ENCODE measurements at regions not wholly inside any gene's neighbourhood (a gene's known extent, or its start where the extent isn't known, plus 50 kb on each side); places are given as distances from the start of the nearest gene placed in this dataset.

DNA sequence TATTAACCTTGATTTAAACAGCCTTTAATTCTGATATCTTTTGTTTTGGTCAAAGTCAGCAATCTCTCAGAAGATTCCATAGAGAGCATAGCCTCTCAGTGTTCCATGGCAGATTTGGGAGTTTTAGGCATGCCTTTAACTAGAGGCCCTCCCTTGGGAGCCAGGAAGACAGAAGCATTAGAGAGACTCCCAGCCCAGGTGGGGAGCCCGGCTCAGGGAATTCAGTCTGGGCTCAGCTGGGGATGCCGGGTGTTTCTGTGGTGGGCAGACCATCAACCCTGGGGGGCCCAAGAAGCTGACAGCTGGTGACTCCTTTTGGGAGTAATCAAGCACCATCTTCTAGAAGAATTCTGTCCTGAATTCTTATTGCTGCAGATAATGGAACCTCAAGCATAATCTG is 99.7 kb upstream of the CELF4 start:
- H3K4me1 ChIP-seq (ENCODE audit: control insufficient read depth, insufficient read depth, low read length), result peaks cover 23% of the 10 kb centered on the region
- no peaks in the 10 kb centered on the region for H3K9me3 ChIP-seq (ENCODE audit: control insufficient read depth, low read length)
- H3K36me3 Mint-ChIP-seq (ENCODE audit: low read depth), result no peaks in the 10 kb centered on the region
- WGBS, 2 experiments (ENCODE audit: insufficient coverage in 1 of 2, insufficient read length in 1 of 2), result 91 to 100% methylated on average over 1 to 2 of the region's 2 CpGs
- no peak overlapping the region for H3K27ac Mint-ChIP-seq
- H3K9ac ChIP-seq (ENCODE audit: extremely low read depth, low read length, poor library complexity, severe bottlenecking), result no peak overlapping the region
- no peaks in the 10 kb centered on the region for H3K27me3 Mint-ChIP-seq (ENCODE audit: insufficient read depth)
- no peaks in the 10 kb centered on the region for H3K36me3 ChIP-seq (ENCODE audit: control insufficient read depth, insufficient read depth, low read length)
- H3K4me3 Mint-ChIP-seq, result no peak overlapping the region
- H3K9me3 Mint-ChIP-seq, result no peaks in the 10 kb centered on the region
- no peak overlapping the region for H3K4me3 ChIP-seq (ENCODE audit: low read length)
- H3K27me3 ChIP-seq (ENCODE audit: control insufficient read depth, insufficient read depth, low read length, poor library complexity, severe bottlenecking), result no peaks in the 10 kb centered on the region
- no peak overlapping the region for H3K27ac ChIP-seq (ENCODE audit: low read depth, low read length)
- peaks cover 39% of the 10 kb centered on the region for H3K4me1 Mint-ChIP-seq
- DNase-seq, result no peak
- TF ChIP-seq, protein P1, sequence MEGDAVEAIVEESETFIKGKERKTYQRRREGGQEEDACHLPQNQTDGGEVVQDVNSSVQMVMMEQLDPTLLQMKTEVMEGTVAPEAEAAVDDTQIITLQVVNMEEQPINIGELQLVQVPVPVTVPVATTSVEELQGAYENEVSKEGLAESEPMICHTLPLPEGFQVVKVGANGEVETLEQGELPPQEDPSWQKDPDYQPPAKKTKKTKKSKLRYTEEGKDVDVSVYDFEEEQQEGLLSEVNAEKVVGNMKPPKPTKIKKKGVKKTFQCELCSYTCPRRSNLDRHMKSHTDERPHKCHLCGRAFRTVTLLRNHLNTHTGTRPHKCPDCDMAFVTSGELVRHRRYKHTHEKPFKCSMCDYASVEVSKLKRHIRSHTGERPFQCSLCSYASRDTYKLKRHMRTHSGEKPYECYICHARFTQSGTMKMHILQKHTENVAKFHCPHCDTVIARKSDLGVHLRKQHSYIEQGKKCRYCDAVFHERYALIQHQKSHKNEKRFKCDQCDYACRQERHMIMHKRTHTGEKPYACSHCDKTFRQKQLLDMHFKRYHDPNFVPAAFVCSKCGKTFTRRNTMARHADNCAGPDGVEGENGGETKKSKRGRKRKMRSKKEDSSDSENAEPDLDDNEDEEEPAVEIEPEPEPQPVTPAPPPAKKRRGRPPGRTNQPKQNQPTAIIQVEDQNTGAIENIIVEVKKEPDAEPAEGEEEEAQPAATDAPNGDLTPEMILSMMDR (conservative IDR thresholded peaks at IDR 0.05), result no peak

DNA sequence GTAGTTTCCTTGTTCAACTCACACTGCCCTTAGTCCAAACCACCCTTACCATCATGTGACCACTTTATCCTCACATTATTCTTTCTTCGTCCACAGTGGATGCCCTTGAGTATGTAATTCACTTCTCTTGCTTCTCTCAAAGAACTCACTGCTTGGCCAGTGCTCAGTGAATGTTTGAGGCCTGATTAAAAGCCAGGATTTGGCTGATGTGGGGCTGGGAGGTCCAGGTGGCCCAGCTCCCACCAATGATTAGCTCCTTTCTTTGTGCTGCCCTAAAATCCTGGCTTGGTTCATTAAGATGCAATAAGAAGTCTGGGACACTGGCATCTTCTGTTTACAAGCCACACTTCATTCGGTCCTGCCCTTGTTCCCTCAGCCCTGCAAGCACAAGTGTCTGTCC is 97.8 kb upstream of the CELF4 start:
- Mint-ChIP-seq H3K9me3 (no peaks in the 10 kb centered on the region), H3K4me1 (peaks cover 26% of the 10 kb centered on the region), H3K36me3 (ENCODE audit: low read depth) (no peaks in the 10 kb centered on the region), H3K4me3 (no peak overlapping the region), H3K27me3 (ENCODE audit: insufficient read depth) (no peaks in the 10 kb centered on the region), H3K27ac (no peak overlapping the region)
- Histone ChIP-seq H3K9me3 (ENCODE audit: control insufficient read depth, low read length) (no peaks in the 10 kb centered on the region), H3K27ac (ENCODE audit: low read depth, low read length) (no peak overlapping the region), H3K27me3 (ENCODE audit: control insufficient read depth, insufficient read depth, low read length, poor library complexity, severe bottlenecking) (no peaks in the 10 kb centered on the region), H3K9ac (ENCODE audit: extremely low read depth, low read length, poor library complexity, severe bottlenecking) (no peak overlapping the region), H3K4me3 (ENCODE audit: low read length) (no peak overlapping the region), H3K4me1 (ENCODE audit: control insufficient read depth, insufficient read depth, low read length) (peaks cover 17% of the 10 kb centered on the region), H3K36me3 (ENCODE audit: control insufficient read depth, insufficient read depth, low read length) (no peaks in the 10 kb centered on the region)
- TF ChIP-seq, protein P1 (conservative IDR thresholded peaks at IDR 0.05), result no peak
- WGBS, 2 experiments (ENCODE audit: insufficient coverage in 1 of 2, insufficient read length in 1 of 2), result 89% methylated on average over 2 of the region's 2 CpGs; no CpG with 5 or more reads in 1 of the 2 experiments
- no peak for DNase-seq

DNA sequence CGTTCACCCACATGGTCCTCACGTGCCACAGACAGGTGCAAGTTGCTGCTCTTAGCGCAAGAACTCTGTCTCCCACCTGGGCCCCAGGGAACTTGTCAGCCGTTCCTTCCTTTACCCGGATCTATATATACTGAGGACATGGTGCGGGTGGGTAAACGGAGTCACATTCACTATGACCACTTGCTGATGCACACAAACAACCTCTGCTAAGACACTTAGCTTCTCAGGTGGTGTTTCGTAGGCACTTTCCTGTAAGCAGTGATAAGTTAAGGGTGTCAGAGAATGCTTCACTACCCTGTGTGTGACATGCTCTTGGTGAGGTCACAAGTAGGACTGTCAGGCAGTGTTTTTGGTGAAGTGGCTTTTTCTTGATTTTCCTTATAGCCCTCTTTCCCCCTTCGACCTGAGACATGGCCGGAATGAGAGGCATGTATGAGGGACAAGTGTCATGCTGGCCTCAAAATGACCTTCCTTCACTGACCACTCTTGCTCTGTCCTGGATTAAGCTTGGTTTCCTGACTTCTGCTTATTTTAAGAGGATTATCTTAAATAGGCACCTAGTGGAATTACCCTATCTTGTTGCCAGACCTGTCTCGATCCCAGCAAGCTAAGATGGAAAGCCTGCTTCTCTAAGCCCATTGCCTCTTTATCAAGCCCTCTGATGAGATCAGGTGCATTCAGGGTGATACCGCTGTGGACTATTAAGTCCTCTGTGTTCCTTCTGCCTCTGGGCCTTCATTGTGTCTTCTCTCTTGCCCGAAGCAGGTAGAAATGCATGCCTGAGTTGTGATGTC is 97.1 kb upstream of the CELF4 start:
- no peak overlapping the region for H3K4me3 Mint-ChIP-seq
- H3K36me3 Mint-ChIP-seq (ENCODE audit: low read depth), result no peaks in the 10 kb centered on the region
- no peaks in the 10 kb centered on the region for H3K9me3 Mint-ChIP-seq
- H3K9me3 ChIP-seq (ENCODE audit: control insufficient read depth, low read length), result no peaks in the 10 kb centered on the region
- no peak overlapping the region for H3K9ac ChIP-seq (ENCODE audit: extremely low read depth, low read length, poor library complexity, severe bottlenecking)
- peaks cover 26% of the 10 kb centered on the region for H3K4me1 Mint-ChIP-seq
- H3K36me3 ChIP-seq (ENCODE audit: control insufficient read depth, insufficient read depth, low read length), result no peaks in the 10 kb centered on the region
- no peak overlapping the region for H3K27ac ChIP-seq (ENCODE audit: low read depth, low read length)
- H3K4me1 ChIP-seq (ENCODE audit: control insufficient read depth, insufficient read depth, low read length), result peaks cover 17% of the 10 kb centered on the region
- DNase-seq, result no peak
- no peaks in the 10 kb centered on the region for H3K27me3 ChIP-seq (ENCODE audit: control insufficient read depth, insufficient read depth, low read length, poor library complexity, severe bottlenecking)
- H3K4me3 ChIP-seq (ENCODE audit: low read length), result no peak overlapping the region
- H3K27me3 Mint-ChIP-seq (ENCODE audit: insufficient read depth), result no peaks in the 10 kb centered on the region
- WGBS, 2 experiments (ENCODE audit: insufficient coverage in 1 of 2, insufficient read length in 1 of 2), result 85 to 96% methylated on average over 11 to 13 of the region's 13 CpGs
- no peak overlapping the region for H3K27ac Mint-ChIP-seq
- TF ChIP-seq, protein P1 (conservative IDR thresholded peaks at IDR 0.05), result no peak

Data from endodermal cell (in vitro differentiated cells).